T-helper 2 cell (primary cell): ENCODE measurements at regions not wholly inside any gene's neighbourhood (a gene's known extent, or its start where the extent isn't known, plus 50 kb on each side); places are given as distances from the start of the nearest gene placed in this dataset.

ENCODE experiments used
- DNase-seq, 5 experiments: peaks; one replicate each; pipeline versions ENCODE4 v3.0.0 to v3.0.0-alpha.2; 2012 to 2022

DNA sequence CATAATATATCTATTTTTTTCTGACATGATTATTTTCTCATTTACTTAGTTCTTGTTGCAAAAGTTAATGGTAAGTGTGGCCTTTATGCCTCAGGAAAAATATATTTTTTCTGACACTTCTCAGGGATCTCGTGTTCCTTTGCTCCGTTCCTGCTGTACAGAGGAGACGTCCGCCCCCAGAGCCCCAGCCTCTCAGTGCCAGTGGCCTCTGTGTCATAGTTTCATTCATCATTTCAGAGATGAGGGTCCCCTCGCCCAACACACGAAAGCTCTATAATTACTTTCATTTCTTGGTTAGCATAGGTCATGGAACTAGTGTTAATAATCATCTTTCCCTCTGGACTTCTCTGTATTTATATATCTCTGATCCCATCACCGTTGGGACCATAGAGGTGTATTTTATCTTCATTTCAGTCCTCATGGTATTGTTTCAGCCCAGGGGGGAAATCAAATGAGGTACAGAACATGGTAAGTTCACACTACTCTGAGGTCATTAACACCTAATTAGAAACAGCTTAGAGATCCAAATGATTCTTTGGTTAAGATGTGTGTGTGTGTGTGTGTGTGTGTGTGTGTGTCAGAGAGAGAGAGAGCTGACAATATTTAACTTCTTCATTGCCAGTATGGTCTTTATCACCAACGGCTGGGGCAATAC lies 631.1 kb upstream of the TENM3 start:
- no peak for DNase-seq

DNA sequence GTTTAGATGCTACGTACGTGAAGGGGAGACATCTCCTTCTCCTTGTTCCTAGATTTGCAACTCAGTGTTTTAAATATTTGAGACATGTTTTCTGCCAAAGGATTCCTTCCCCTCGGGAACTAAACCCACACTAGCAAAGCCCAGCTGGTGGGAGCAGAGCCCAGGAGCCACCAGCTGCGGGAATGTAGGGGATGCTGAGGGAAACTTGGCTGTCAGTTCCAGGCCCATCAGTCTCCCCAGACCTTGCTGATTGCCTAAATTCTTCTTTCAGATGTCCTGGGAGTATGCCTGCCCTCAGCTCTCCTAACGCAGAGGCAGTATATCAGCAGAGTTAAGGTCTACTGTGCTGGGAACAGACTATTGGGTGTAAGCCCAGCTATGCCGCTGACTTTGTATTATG lies 630.0 kb upstream of the TENM3 start:
- DNase-seq = no peak

DNA sequence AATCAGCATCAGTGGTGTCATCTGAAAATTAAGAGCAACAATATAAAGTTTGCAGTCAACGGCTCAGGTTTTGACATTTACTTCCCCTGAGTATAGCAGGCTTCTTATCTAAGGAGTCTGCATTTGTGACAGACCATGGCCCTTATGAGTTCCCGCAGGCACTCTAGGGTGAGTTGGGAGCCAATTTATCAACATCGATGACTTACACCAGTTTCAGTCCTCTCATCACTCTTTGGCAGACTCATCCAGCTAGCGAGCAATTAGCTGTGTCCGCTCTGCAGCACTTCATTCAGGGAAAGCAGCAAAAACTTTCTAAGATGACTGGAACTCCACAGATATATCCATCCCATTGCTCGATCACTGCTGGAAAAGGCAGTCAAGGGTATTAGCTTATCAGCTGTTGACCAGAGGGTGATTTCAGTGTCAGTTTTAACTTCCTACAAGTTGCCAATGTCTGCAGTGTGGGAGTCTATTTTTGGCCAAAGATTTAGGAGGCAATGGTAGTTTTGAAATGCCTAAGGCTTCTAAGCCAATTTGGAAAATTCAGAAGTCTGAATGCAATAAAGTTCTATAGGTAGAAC lies 625.1 kb upstream of the TENM3 start:
- DNase-seq = no peak

DNA sequence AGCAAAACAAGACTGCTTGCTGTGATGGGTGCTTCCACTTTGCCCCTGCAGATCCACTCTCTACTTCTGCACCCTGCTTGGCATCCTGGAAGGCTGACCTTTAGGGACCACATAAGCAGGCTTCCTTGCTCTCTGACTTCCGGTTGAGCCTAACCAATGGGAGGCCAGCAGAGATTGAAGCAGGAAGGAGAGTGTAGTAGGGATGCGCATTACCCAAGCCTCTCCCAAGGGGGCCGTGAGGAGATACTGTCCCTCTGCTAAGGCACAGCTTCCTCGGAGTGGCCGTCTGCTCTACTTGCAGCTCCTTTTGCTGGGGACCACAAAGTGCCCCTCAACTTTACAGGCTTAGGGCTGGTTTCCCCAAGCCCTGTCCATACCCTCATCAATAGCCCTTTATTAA lies 624.3 kb upstream of the TENM3 start:
- DNase-seq = no peak

DNA sequence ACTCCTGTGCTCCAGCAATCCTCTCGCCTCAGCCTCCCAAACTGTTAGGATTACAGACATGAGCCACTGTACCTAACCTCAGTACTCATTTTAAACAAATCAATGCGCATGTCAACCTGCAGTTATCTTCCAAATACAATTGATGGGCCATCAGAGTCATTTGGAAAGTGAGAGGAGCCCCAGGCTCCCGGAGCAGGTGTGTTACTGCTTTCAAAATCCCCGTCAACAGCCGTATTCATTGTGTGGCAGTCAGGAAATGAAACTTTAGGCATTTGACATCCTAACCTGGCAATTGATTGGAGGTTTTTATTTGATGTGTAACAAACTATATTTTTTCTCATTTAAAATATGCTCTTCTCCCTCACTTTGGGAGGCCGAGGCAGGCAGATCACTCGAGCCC lies 623.6 kb upstream of the TENM3 start:
- no peak for DNase-seq

DNA sequence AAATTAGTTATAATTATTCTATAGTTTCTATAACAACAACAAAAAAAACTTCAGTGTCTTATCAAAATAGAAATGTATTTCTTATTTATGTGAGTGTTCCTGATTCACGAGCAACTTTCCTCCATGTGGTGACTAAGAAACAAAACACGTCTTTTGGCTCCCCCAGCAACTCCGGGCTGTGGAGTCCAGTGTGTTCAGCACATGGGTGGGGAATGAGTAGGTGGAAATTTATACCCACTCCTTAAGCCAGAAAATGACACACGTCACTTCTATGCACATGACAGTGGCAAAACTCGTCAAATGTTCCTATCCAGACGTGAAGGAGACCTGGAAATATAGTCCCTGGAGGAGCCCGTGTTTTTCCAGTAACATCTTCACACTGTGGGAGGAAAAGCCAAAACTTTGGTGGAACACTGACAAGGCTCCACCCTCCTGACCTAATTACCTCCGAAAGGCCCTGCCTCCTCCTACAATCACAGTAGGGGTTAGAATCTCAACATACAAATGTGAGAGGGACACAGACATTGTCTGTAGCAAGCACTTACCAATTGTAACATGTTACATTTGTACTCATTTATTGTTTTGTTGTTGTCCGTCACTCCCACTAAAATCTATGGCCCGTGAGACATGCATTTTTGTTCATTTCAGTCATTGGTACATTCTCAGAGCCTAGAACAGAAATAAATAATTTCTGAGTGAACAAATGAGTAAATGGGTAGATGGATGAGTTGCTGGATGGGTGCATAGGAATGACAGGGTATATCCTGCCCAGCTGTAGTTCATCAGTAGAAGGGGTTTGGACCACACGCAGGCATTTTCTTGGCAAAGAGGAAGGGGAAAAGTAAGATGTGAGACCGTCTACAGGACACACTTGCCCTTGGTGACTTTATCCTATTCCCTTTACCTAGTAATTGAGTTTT lies 605.8 kb upstream of the TENM3 start:
- no peak for DNase-seq

DNA sequence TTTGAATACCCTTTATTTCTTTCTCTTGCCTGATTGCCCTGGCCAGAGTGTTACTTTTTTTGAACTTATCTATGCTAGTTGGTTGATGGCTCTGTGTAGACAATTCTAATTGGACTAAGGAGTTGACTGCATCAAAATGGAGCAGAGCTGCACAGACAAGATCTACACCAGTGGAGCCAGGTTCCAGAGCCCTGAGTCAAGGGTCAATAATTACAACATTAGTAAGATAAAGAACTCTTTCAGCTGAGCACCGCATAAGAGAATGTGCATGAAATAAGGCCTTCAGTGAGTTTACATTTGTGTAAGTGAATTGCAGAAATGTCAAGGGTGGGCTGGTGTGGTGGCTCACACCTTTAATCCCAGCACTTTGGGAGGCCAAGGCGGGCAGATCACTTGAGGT lies 599.7 kb upstream of the TENM3 start:
- no peak for DNase-seq

DNA sequence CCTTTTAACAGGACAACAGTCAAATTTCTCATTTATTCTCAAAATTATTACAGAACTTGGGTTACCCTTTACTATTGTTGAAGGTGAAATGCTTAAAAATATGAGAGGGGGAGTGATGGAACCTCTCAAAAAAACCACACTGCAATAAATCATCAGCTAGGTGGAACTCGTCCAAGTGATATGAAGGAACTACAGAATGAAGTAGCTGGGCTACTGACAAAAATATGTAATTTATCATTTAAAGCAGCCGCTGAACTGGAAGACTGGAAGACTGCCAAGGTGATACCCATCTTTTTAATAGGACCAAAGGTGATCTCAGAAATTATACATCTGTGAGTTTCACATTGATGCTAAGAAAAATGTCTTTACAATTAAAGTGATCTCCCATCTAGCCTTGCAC lies 597.7 kb upstream of the TENM3 start:
- no peak for DNase-seq

DNA sequence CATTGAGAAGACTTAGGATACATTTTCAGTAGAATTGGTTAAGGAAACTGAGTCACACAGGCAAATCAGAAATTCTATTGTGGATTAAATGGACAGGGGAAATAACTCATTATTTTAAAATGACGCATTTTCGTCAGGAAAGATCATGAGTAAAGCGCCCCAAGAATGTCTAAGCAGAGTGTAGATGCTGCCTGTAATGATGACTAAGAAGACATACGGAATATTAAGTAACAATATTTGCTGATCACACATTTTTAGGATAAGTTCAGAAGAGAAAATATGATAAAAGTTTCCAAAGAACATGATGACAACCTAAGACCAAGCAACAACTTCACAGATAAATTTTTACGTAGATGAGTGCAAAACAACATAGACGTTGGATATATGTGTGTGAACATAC lies 596.3 kb upstream of the TENM3 start:
- no peak for DNase-seq

DNA sequence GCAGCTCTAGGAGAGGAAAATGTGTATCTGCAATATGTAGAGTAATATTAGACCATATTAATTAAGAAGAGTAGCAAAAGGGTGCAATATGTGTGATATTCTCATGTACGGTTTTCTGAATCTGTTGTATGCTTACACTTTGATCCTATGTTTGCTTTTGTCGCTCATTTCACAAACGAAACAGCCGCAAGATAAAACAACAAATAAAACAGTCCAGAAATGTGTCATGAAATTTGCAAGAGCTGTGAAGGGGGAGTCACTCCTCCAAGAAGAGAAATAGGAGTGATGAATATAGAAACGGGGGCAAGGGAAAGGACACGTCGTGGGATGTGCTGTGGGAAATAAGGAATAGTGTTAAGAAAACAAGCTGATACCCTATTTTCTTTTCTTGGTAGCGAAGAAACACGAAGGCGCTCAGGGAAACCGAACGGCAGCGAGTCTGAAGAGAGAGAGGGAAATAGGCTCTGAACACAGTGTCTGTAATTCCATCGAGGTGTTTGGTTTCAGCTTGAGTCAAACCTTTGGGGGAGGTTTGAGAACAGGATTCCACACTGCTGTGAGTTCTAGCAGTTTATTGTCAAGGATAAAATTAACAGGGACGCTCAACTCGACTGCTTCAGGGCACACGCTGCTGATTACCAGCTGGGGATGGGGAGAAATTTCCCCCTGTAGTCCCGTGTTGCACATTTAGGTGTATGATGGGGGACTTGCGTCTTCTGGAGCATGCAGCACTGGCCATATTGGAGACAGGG lies 595.6 kb upstream of the TENM3 start:
- DNase-seq = no peak

DNA sequence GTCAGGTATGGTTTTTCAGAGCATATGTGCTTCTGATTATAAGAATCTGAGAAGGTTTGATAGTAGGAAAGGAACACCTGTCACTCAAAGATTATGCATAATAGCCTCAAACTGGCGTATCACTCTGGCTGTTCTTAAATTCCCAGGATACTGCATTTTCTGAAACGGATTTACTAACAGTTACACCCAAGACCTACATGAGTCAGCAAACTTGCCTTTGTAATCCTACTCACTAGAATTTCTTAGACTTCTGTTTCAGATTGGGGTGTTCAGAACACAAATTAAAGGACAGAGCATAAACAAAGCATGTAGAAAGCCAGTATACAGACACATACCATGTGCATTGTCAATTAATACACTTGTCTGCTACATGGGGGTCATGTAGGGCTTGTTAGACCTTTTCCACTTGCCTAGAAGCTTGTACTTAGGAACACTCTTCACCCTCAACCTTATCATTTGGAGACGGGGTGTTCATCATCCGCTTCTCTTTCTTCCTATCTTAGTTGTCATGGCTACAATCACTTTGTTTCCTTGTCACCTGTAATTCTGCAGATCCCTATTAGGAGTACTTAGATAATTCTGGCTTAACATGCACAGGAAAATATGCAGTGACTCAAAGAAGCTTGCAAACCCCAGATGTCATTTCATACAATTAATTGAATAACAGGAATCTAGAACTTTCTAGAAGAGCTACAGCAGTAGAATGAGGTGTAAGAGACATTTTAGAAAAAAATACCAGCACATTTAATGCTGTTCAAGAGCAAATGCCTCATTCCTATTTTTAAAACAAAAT lies 593.0 kb upstream of the TENM3 start:
- no peak for DNase-seq

DNA sequence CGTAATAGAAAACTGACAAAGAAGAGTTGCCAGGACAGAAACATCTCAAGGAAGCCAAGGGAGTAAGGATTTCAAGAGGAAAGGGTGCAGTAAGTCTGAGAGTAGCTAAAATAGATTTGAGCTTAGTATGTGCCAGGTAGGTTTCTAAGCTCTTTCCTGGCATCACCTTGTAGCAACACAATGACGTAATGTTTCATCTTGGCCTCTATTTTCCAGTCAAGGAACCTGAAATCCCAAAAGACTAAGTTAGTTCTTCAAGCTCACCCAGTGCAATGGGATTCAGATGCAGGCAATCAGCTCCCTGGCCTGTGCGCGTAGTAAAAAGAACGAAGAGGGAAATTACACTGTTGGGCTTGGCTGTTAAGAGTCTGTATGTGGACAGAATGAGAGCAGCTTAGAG lies 586.5 kb upstream of the TENM3 start:
- no peak for DNase-seq

DNA sequence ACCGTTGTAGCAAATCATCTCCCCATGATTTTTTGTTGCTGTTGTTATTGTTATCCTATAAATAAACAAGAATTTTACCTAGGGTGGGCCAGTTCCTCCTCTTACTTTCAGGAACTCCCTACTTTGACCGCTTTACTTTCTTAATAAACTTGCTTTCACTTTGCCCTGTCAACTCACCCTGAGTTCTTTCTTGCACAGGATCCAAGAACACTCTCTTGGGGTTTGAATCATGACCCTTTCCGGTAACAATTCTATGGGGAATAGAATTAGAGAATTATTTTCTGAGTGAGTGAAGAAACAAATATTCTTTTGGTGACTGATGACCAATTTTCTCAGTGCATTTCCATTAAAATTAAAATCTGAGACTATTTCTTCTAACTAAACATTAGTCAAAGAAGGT lies 584.0 kb upstream of the TENM3 start:
- DNase-seq = no peak

DNA sequence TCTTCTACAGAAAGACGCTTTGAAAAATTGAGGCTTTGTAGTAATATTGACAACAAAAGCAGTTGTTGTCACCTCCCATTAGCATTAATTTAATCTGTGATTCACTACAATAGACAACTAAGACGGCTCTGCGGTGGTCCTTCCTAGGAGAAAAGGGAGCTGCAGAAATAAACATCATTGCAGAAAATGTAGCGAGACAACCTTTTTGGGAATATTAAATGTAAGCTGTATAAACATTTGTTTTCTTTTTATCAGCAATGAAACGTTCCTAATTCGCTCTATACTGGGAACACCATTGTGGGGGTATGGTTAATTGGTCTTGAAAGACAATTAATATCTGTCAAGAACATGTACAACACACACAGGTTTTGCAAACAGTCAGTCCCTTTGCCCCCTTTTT lies 583.3 kb upstream of the TENM3 start:
- DNase-seq = no peak

DNA sequence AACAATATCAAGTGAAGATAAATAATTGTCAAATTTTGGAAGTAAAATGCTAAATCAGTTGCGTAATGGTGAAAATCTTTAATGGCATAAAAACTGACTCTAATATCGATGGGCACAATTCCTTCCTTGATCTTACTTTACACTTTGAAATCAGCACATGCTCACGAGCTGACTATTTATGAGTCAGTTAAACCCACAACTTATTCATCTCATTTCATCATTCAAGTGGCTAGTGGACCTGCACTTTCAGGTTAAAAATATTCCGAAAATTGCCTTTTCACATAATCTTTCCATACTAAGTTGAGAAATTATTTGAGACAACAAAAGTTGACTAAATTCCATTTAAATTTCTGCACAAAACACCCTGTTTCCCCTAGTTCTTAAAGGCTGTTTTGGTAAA lies 582.1 kb upstream of the TENM3 start:
- no peak for DNase-seq

DNA sequence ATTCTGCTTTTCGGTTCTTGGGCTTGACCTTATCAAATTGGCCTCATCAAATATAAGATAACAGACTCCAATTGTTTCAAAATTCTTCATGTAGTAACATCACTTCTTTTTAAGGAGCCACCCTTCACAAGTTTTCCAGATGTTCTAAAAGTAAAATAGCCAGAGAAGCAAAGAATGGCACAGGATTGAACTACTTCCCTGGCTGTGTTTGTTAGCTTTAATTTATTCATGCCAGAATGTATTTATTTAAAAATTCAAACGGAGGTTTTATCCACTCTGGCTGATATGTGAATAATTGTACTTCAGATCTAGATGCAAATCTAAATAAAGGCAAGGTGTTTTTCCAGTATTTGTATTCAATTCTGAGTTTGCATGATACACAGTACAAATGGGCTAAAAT lies 581.3 kb upstream of the TENM3 start:
- DNase-seq = no peak

DNA sequence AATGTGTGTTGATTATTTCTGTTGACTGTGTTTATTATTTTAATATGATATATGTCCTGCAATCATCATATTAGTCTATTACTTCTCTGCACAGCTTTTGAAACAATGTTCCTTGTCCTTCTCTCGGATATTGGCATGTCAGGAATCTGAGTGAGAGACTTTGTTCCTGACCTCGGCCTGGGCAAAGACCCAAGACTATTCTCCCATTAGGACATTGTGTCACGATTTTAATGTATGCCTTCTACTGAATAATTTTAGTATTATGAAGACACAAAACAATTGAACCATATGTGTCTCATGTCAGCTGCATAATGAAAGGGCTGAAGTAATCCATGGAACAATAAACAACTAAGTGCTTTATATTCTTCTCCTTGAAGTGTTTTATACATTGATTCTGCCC lies 580.8 kb upstream of the TENM3 start:
- DNase-seq = no peak

DNA sequence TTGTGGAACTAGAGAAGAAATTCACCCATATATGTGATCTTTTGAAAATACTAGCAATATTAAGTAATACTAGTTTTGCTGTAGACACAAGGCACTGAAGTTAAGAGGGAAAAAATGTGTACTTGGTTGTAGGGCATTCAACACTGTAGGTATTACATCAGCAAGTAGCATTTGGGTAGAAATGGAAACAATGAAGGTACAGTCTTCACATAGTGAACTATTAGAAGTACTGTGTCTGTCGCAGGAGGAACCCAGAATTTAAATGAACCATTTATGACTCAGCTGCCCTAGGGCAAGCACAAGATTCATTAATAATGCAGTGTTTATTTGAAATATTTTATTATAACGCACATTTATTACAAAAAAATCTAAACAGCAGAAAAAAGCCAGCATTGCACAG lies 572.7 kb upstream of the TENM3 start:
- DNase-seq = no peak

DNA sequence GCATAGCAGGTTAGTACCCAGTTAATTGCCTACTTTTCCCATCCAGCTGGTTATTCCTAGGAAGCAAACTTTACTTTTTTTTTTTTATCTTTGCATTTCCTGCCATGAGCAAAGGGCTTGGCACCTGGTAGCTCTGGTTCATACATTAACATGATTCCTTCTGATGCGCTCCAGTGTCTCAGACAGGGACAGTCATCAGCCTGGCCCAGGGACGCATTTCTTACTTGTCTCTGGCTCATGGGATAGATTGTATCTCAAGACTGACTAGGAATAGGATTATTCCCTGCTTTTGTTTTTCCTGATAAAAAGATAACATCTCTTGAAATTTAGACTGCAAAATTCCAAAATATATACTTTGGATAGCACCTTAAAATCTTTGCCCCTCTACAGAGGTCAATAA lies 571.5 kb upstream of the TENM3 start:
- no peak for DNase-seq

DNA sequence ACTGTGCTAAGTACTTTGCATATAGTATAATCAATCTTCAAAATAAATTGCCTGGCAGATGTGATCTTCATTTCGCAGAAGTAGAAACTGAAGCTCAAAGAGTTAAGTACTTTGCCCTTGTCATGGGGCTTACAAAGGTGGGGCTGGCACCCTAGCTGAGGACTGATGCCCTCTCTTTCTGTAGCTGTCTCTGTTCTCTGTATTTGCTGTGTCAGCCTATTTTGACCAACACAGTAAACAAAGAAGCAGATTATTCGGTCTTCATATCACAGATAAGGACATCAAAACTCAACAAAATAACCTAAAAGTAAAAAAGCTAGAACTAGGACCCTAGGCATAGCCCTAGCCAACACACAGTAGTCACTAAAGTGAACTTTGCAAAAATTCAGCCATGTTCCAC lies 570.5 kb upstream of the TENM3 start:
- DNase-seq = no peak

DNA sequence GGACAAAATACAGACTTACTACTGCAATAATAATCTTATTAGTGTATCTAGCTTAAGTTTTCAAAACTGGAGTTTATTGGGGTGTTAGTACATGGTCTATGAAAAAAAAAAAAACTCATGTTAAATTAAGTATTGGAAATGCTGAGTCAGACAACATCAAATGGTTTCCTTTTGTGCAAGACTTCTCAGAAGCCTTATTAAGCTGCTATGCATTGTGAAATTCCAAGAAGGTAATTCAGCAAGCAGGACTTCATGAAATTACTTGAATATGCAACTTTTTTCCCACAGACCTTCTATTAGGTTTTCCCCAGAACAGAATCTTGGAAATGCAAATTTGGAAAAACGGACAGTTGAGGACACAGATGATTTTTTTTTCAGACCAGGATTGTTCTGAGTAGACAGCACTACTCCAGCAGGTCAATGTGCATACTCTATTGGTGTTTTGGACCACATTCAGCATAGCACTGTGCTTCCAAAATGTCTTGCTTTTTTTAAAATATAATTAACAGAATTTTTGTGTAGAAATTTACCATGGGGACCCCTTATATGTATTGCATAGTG lies 568.8 kb upstream of the TENM3 start:
- DNase-seq = no peak

DNA sequence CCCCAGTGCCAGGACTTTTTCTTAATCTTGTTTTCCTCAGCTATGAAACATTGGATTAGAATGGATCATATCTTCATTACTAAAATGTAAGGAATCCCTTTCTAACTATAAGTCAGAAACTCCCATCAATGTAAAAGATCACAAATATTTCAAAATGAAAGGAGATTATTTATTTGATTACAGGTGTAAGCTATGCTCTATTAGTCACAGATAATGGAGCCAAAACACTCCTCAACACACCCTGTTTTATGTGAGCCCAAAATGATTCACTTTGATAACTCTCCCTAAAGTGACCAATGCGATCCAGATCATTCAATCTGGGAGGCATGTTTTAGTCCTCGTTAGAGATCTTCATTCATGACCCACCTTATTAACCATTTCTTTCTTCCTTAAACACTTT lies 566.7 kb upstream of the TENM3 start:
- DNase-seq = no peak
